ENCODE measurements at regions not wholly inside any gene's neighbourhood (a gene's known extent, or its start where the extent isn't known, plus 50 kb on each side); places are given as distances from the start of the nearest gene placed in this dataset.

DNA sequence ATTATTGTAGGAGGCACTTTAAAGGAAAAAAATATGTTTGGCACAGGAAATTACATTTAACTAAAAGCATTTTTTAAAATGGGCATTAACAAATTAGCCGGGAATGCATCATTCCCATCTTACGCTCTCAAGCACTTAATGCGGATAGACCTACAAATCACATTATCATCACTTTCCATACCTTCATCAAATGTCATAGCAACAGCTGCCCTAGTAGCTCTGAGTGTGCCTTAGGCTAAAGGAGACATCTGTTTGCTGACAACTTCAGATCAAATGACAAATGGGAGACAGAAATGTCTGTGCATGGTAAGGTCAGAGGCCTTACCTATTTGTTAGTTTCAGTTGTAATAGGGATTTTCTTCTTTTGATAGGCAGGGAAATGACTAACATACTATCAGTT lies 773.2 kb upstream of the SLC10A2 start:
- no peak for TF ChIP-seq YY1 (IDR thresholded peaks at IDR 0.05; ENCODE audit: low read depth)
- TF ChIP-seq, protein P1, sequence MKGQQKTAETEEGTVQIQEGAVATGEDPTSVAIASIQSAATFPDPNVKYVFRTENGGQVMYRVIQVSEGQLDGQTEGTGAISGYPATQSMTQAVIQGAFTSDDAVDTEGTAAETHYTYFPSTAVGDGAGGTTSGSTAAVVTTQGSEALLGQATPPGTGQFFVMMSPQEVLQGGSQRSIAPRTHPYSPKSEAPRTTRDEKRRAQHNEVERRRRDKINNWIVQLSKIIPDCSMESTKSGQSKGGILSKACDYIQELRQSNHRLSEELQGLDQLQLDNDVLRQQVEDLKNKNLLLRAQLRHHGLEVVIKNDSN (IDR thresholded peaks at IDR 0.05) = no peak
- TF ChIP-seq RAD21 (IDR thresholded peaks at IDR 0.05; ENCODE audit: low read depth) = no peak
- no peak for TF ChIP-seq NFIC (IDR thresholded peaks at IDR 0.05)
- no peak for TF ChIP-seq TAF1 (IDR thresholded peaks at IDR 0.05; ENCODE audit: low read depth)
- TF ChIP-seq CEBPB (IDR thresholded peaks at IDR 0.05) = no peak
- no peak for TF ChIP-seq EP300 (IDR thresholded peaks at IDR 0.05; ENCODE audit: borderline replicate concordance)
